Gastrocnemius medialis (tissue), 4 donors: ENCODE measurements at regions not wholly inside any gene's neighbourhood (a gene's known extent, or its start where the extent isn't known, plus 50 kb on each side); places are given as distances from the start of the nearest gene placed in this dataset.

Source experiments
- CTCF ChIP-seq, 5 experiments: fragments of 450-650 bp in 3 of 5; fragments of 200-600 bp in 2 of 5; sonication (generic) in 2 of 5; IDR thresholded peaks in 4 of 5; conservative IDR thresholded peaks in 1 of 5; 1 replicate in 4 of 5; 2 replicates in 1 of 5; pipeline ENCODE4 v1.5.1; 2016 to 2019; ENCODE audit warnings: antibody characterized with exemption in 5 of 5, mild to moderate bottlenecking in 3 of 5, moderate library complexity in 3 of 5
- POLR2A ChIP-seq, 2 donors: fragments of 450-650 bp; IDR thresholded peaks; one replicate each; pipeline ENCODE4 v1.6.1; 2017; ENCODE audit warnings: antibody characterized with exemption in 2 of 2, mild to moderate bottlenecking in 2 of 2, moderate library complexity in 2 of 2

GRCh38 chr20:19885939-19886660 is 128.0 kb downstream of the RIN2 start:
- TF ChIP-seq CTCF (IDR thresholded peaks at IDR 0.05 in 4 of 5, conservative IDR thresholded peaks at IDR 0.05 in 1 of 5) (no peak), POLR2A (IDR thresholded peaks at IDR 0.05) (no peak)
